ENCODE measurements at regions not wholly inside any gene's neighbourhood (a gene's known extent, or its start where the extent isn't known, plus 50 kb on each side); places are given as distances from the start of the nearest gene placed in this dataset.
"Not testable (repeated sequence)": the region's sequence is repeated elsewhere in the genome, so short reads cannot be mapped to it uniquely, and the experiment has no call there.

GRCh38 chr4:74544655-74545361 lies 99.9 kb downstream of the AREG start:
- no peak for ATAC-seq

- ATAC-seq = no peak
Observed at GRCh38 chr4:74545448-74545847, 100.5 kb downstream of the AREG start.

- ATAC-seq = no peak
Observed at GRCh38 chr4:74546057-74546456, 101.1 kb downstream of the AREG start.

GRCh38 chr4:74547042-74547441 lies 102.1 kb downstream of the AREG start:
- no peak for ATAC-seq

GRCh38 chr4:74548561-74548960 lies 103.6 kb downstream of the AREG start:
- no peak for ATAC-seq

DNA sequence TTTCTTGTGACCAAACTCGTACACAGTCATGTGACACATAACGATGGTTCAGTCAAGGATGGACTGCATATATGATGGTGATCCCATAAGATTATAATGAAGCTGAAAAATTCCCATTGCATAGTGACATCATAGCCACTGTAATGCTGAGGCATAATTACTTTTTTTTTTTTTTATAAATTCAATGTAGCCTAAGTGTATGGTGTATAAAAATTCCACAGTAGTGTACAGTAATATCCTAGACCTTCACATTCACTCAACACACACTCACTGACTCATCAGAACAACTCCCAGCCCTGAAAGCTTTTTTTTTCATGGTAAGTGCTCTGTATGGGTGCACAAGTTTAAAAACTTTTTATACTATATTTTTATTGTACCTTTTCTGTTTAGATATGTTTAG lies 105.0 kb downstream of the AREG start:
- ATAC-seq = no peak

DNA sequence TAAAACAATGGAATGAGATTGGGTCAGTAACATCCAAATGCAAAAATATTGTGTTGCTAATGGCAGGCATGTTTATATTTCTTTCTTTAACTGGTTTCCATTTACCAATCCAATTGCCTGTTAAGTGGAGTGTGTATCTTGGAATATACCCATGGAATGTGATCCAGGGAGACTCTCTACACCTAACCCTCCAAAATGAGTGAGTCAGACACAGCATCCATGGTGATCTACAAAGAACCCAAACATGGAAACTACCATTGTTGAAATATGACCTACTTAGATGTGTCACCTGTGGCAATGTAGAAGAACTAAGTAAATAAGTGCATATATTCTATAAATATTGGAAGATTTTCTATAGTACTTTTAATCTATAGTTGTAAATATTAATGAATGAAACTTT lies 110.3 kb downstream of the AREG start:
- ATAC-seq = no peak

GRCh38 chr4:74555843-74556242 lies 110.9 kb downstream of the AREG start:
- ATAC-seq = no peak

GRCh38 chr4:74559853-74560252 lies 114.9 kb downstream of the AREG start:
- no peak for ATAC-seq

- no peak for ATAC-seq
Observed at GRCh38 chr4:74567981-74568380, 123.0 kb downstream of the AREG start.

DNA sequence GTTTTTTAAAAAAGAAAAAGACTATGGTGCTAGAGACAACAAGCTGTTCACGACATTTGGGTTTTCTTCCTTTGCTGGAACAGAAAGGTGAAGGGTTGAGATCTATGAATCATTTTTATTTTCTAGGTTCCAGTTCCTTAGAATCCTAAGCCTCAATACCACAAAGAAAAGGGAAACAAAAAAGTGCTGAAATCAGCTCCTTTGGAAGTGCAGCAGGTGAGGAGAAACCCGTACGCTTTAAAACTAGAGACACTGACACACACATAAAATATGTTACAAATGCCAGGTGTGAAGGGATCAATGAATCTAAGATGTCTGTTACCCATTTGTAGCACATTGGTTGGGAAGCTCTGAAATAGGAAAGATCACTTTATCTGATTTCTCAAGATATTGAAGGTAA lies 125.2 kb downstream of the AREG start:
- ATAC-seq = no peak

DNA sequence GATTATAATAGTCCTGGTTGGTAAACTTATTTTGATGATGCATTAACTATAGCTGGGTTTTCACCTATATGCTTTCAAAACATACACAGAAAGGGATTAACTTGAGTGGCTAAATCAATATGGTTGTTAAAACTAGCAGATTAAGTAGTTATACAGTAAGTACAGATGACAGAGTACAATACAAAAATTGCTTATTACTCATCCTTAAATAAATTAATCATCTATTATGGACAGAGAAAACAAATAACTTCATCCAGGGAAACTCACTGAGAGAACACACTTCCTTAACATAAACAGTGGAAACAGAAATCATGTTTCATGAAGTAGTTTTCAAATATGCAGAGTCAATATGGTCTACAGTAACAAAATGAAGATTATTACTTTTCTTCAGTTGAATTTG lies 133.4 kb downstream of the AREG start:
- ATAC-seq = no peak

GRCh38 chr4:74578865-74579264 lies 133.9 kb downstream of the AREG start:
- not testable (repeated sequence) for ATAC-seq

DNA sequence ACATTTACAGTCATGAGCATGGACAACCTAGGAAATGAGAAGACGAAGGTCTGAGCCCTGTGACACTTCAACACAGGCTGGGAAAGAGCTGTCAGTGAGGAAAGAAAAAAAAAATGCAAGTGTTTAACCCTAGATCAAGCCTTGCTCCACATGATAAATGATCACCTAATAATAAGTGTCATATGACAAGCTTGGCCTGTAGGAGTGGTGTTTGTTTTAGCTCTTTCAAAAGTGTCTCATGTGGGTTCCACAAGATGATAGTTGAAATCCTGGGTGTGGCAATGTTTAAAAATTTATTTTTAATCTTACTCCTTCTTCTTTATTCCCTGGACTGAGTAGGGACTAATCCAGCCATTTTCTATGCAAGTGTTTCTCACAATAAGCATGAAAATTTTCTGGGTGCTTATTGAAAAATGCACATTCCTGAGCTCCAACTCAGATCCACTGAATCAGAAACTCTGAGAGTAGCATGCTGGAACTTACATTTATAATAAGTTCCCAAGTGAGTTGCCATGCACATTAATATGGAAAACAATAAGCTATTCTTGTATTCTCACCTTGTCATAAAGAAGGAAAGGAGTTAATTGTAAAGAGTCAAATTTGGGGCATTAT lies 138.3 kb downstream of the AREG start:
- no peak for ATAC-seq

- ATAC-seq = no peak
Observed at GRCh38 chr4:74583757-74584156, 138.8 kb downstream of the AREG start.

GRCh38 chr4:74588350-74588749 lies 143.4 kb downstream of the AREG start:
- ATAC-seq = no peak

- no peak for ATAC-seq
Observed at GRCh38 chr4:74590476-74590875, 145.5 kb downstream of the AREG start.

- no peak for ATAC-seq
Observed at GRCh38 chr4:74598611-74599325, 153.8 kb downstream of the AREG start.

- ATAC-seq = no peak
Observed at GRCh38 chr4:74603186-74603585, 158.2 kb downstream of the AREG start.

DNA sequence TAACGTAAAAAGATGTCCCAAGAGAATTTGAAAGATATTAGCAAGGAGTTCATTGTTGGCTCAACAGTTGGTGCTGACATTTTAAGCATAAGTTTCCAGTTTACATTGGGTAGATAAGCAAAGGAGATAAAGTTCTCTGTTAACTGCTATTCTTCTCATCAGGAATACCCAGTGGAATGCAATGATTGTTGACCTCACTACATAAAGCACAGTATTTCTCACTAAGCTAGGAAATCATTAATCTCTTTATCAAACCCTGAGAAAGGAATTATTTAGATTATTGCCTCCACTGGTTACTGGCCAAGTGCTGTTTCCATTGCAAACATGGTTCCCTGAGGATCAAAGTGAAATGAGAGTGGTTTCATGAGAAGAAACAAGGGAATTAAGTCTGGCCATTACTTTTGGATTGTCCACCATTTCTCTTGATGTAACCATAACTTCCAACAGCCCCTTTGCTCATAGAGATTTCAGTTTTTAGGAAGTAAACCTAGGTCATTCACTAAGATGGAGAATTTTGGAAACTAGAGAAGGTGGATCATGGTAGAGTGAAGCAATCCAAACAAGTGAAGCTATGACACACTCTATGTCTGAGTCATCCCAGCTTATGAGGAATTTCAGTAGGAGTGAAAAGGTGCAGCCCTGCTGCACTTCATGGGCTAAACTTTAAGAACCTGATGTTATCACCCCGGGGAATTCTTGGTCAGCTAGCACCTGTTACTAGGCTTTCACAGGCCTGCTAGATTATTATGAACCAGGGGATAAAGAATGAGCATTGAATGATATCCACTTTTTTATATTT lies 163.4 kb downstream of the AREG start:
- ATAC-seq = no peak

- ATAC-seq = no peak
Observed at GRCh38 chr4:74610491-74610890, 165.6 kb downstream of the AREG start.

- no peak for ATAC-seq
Observed at GRCh38 chr4:74612837-74613236, 167.9 kb downstream of the AREG start.

GRCh38 chr4:74613266-74613665 lies 168.3 kb downstream of the AREG start:
- ATAC-seq = no peak
